ENCODE measurements at regions not wholly inside any gene's neighbourhood (a gene's known extent, or its start where the extent isn't known, plus 50 kb on each side); places are given as distances from the start of the nearest gene placed in this dataset.

DNA sequence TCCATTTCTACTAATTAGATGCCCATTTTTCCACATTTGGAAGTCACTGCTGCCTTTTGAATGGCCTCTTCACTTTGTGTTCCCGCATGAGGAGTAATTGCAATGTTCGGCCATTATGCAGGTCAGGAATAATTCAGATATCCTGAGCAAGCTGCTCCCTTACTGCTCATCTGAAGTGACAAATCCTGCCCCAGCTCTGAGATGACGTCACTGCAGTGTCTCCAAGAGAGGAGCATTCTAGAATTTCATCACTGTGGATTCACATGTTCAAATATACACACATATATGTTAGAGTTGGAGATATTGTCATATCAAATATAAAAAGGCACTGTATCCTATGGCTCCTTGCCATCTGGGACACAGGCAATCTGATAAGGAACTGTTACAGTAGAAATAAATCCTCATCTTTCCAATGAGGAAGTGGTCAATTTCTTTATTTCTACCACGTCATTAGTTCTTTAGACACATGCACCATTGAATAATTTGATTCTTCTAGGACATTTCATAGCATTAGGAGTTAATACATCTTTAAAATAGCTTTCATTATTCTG lies 706.9 kb upstream of the TENM3 start:
- DNase-seq (ENCODE audit: low read depth in 3 of 3): no peak

DNA sequence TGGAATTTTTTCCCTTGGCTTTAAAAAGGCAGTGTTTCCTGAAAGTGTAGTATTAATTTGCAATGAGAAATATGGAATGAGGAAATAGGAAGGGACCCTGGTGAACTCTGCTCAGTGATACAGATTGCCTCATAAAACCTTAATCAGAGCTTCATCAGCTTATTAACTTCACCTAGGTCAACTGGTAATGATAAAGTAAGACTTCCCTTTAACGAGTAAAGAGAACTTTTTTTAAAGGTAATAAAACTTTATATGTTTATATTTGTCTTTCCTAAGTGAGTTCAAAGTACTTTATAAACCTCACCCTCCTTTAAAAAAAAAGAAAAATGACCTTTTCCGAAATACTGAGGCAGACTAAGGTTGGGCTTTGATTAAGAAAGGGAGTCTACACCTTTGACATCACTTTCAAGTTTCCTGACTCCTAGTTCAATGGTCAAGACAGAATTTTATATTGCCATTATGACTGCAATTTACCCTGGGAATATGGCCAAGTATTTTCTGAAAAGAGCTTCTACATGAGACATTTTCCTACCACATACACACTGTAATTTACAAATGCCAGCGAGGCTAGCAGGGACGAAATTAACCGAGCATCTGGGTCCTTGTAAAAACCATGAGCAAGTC lies 706.3 kb upstream of the TENM3 start:
- DNase-seq (ENCODE audit: low read depth in 3 of 3): no peak

DNA sequence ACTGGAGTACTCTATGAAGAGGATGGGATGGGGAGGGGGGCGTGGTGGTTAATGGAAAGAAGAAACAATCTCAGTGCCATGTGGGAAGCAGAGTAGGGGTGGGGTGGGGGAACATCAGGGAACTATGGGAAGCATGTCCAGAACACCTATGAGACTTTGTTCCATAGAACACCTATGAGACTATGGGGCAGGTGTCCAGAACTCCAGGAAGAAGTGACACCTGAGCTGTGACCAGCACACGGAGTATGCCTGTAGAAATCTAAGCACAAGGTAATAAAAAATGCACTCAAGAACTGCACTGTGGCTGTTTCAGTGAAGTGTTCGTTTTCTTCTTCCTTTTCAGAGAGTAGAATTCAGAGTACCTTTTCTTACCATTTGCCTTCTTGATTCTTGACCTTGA lies 704.8 kb upstream of the TENM3 start:
- DNase-seq (ENCODE audit: low read depth in 3 of 3): no peak

DNA sequence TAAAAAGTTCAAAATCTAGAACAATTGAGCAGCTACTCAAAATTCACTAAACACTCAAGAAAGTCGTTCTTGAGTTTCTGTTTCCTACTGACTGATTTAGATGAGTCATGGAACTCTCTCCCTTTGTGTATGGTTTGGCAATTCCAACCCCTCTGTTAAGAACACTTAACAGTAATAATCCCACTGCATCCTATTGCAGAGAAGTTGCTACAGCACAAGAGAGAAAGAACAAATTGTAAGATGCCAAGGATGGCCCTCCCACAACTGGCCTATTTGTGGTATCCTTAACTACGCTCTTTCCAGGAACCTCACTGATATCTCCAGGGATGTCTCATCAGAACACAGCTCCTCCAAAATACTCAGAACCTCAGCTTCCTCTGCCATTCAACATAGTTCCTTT lies 701.8 kb upstream of the TENM3 start:
- no peak for DNase-seq (ENCODE audit: low read depth in 3 of 3)

DNA sequence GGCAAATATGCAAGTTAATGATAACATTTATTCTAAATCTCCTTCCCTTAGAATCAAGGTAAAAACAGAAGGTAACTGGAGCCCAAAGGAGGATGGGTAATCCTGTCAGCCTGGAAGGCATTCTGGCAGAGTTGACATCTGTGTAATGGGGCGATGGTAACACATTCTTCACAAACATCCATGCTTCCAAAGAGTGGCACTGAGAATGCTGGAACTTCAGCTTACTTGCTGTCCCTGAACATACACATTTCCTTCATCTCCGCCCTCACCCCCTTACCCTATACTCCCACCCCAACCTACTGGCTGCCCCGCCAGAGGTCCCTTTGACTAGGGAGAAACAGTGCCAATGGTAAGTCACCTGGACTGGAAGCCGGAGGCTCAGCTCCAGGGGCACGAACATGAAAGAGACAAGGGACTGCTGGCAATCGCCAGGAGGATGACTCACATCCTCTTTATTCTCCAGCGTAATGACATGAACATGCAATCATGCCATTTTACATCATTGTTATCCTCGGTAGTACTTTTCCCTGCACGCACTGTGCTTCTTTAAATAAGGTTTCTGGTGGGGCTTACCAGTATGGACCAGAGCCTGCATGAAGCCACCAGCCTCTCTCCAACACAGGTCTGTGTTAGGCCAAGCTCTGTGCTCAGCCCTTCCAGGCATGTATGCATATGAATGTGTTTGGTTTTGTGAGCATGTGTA lies 694.2 kb upstream of the TENM3 start:
- DNase-seq (ENCODE audit: low read depth in 3 of 3): no peak

DNA sequence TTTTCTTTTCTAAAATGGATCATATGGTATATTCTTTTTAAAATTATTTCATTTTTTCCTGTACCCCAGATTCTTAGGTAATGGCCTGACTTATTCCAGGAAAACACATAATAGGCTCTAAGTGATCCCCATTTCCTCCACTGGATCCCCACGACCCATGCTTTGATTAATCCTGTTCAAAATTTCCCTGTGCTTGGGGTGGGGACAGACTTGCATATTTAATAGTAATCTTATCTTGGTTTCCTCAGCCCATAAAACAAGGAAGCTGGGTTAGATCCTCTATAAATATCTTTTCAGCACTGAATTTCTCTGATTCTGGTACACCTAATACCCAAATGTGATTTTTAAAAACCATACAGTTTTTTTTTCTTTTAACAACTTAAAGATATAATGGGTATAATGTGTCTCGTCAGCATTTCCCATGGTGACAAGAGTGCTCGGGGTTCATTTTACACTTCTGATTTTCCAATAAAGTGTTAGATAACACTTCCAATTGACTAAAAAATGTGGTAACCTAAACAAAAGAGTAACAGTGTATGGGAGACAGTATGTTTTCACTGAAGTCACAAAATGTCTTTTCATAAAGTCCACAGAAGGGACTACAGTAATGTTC lies 693.5 kb upstream of the TENM3 start:
- no peak for DNase-seq (ENCODE audit: low read depth in 3 of 3)

DNA sequence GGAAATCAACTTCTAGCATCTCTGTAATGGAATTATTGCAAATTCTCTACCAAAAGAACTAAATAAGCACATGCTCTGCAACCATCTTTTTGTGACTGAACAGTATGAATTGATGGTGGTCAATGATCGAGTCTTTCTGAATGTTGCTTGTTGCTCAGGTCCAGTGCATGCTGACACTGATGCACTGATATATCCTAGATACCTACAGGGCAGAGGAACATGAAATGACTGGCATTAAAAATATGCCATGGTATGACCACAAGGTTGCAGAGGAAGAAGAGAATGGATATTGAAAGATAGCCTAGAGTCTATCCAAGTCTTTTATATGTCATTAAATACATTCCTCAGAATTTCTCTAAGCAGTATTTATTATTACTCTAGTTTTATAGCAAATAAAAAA lies 692.8 kb upstream of the TENM3 start:
- no peak for DNase-seq (ENCODE audit: low read depth in 3 of 3)

DNA sequence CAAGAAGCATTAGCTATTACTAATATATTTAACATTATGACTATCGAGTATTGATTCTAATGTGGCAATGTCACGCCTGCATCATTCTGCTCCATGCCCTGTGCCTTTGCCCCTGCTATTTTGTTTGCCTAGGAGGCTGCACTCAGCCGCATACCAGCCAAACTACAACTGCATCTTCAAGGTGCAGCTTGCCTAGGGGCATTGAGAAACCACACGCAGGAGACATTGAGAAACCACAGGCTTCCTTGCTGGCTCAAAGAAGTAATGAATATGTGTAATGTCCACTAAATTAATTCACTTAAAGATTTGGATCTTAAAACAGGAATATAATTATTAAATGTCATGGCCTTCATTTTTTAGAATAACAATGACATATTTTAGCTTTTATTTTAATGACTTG lies 683.6 kb upstream of the TENM3 start:
- DNase-seq (ENCODE audit: low read depth in 3 of 3): no peak

DNA sequence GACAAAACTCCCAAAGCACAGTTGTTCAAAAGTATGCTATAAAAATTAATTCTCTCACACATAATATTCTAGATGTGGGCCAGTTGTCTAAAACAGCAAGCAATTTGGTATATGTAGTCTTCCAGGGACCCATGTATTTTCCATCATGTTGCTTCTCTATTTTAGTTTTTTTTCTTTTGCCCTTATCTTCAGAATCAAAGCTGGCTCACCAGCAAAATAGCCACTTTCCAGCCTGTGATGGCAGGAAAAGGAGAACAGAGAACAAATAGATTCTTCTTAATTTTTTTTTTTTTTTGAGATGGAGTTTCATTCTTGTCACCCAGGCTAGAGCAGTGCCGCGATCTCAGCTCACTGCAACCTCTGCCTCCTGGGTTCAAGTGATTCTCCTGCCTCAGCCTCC lies 680.8 kb upstream of the TENM3 start:
- no peak for DNase-seq (ENCODE audit: low read depth in 3 of 3)

DNA sequence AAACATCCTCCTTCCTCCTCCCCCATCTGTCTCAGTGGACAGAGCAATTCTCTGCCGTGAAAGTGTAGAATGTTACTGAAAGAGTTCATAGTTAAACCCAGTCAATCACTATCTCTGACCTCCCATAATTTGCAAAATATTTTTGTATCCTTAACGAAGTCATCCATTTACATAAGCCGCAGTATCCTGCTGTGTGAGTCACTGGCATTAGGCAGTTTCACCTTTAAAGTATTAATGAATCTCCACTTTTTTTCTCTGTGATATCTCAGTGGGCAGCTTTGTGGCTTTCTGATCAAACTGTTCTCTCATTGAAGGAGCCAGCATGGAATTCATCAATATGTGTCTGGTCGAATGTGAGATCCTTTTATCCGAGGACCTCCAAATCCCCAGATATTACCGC lies 678.6 kb upstream of the TENM3 start:
- DNase-seq (ENCODE audit: low read depth in 3 of 3): no peak

DNA sequence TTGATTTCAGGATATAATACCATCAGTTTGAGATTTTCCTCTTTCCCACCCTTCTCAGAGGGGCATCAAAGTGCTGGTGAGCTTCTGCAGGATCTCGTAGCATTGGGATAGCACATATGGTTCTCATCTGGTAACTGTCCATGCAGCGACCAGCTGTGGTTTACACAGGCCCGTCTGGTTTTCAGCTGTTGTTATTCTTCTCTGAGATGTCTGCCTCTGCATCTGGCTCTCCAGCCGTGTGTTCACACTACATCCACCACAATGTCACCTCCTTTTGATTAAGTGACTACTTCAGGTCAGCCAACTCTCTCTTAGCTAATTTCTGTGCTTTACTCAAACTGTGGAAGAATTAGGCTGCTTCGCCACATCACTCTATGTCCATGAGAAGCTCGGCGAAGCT lies 676.7 kb upstream of the TENM3 start:
- no peak for DNase-seq (ENCODE audit: low read depth in 3 of 3)

DNA sequence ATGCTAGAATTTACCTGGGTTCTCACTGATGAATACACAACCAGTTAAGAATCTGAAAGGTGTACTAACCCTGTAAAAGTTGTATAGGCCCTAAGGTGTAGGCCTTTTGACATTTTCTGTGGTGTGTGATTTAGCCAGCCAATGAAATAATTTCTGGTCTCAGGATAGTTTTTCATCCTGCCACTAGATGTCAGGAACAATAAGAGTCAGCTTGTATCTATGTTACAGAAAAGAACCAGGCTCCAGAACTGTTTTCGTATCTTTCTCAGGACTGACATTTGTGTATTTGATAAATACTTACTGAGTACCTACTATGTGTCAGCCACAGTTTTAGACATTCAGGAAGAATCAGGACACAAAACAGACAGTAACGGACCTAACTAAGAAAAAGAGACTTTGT lies 673.6 kb upstream of the TENM3 start:
- no peak for DNase-seq (ENCODE audit: low read depth in 3 of 3)

DNA sequence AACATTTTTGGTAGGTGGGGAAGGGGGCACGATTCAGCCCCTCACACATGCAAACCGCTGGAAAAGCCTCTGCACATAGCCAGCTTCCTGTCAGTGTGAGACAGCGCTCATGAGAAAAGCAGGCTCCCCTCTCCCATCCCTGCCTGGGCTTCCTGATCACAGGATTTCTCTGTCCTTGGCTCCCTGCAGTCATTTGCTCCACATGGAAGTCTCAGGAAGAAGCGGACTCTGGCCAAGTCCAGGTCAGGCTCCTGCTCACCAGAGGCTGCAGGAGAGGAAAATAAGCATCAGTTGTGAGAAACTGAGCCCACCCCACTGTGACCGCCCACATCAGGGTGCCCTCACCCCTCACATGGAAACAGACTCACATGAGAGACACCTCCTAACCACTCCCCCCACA lies 664.3 kb upstream of the TENM3 start:
- no peak for DNase-seq (ENCODE audit: low read depth in 3 of 3)

DNA sequence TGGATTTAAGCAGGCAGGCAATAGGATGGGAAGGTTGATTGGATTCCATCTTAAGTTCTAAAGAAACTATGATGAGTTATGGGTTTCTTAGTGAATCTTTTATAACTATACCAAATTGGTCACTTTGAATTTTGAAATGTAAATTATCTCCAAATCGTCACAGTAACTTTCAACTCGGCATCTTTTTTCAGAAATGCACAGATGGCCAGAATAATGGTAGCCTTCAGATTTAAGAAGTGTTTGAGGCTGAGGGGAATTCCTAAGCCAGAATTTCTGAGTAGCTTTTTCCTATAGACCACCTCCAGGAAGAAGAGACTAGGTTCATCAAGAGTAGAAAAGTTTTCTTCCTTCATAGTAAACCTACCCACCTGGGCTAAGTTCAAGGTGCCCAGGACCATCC lies 663.7 kb upstream of the TENM3 start:
- no peak for DNase-seq (ENCODE audit: low read depth in 3 of 3)

DNA sequence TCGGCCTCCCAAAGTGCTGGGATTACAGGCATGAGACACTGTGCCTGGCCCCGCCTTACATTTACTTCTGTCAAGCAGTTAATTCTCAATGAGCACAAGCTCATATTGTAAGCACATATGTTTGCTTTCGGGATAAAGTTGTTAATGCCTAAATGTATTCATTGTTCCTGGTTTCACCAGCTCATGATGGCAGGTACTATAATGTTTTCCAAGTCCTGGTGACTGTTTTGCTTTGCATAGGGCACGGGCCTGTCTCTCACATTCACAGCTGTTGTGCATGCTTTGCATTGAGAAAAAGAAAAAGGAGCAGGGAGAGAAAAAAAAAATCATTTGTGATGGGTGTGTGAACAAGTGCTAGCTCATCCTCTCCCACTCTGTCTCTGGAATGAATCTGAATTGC lies 661.2 kb upstream of the TENM3 start:
- DNase-seq (ENCODE audit: low read depth in 3 of 3): no peak

DNA sequence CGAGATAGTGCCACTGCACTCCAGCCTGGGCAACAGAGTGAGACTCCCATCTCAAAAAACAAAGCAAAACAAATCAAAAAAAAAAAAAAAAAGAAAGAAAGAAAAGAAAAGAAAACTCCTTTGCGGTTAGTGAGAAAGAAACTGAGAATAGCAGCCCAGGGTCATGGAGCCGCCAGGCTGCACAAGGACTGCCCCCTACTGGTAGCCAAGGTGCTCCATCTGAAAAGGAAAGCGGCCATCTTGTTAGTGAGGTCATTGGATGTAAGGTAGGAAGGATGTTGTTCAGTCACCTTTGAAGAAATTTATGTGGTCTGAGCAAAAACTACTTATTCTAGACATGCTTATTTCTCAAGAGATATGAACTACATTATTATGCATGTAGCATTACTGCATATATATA lies 660.6 kb upstream of the TENM3 start:
- no peak for DNase-seq (ENCODE audit: low read depth in 3 of 3)

DNA sequence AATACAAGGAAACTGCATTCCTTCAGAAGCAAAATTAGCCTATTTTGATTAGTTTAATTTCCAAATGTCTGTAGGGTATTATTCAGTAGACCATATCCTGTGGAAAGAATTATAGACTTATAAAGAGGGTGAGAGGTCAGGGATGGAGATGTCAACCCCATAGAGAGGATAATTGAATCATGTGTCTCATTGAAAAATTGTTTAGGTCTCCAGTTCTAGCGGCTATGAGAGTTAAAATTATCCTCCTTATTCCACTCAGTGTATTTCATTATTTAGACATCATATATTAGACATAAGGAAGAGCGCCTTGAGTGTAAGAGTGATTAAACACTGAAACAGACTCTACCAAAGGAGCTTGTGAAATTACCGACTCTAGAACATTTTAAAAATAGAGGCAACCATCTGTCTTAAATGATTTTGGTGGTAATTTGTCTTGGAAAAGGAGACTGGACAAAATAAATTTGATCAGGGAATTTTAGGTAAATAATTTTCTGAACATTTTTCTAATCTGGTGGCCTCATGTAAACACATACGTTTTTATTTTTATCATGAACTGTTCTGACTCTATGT lies 654.4 kb upstream of the TENM3 start:
- DNase-seq (ENCODE audit: low read depth in 3 of 3): no peak

DNA sequence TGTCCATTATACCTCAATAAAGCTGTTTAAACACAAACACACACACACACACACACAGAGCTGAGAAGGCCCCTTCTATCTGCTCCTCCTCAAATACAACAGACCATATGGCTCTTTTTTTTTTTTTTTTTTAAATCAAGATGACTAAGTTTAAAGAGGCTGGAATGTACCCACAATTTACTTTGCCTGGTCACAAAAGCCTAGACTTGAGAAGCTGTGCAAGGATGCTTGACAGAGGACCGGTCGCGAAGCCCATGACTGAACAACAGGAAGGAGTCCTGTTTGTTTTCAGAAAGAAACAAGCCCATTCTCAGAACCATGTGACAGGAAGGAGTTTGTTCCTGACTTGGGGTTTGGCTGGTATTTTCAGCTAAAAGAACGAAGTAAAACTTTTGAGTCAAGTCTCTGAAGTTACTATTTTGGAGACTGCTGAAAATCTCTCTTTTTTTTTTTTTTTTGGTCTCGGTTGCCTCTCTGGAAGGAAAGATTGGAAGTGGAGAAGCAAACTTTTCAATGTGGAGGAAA lies 650.9 kb upstream of the TENM3 start:
- DNase-seq (ENCODE audit: low read depth in 3 of 3): no peak

DNA sequence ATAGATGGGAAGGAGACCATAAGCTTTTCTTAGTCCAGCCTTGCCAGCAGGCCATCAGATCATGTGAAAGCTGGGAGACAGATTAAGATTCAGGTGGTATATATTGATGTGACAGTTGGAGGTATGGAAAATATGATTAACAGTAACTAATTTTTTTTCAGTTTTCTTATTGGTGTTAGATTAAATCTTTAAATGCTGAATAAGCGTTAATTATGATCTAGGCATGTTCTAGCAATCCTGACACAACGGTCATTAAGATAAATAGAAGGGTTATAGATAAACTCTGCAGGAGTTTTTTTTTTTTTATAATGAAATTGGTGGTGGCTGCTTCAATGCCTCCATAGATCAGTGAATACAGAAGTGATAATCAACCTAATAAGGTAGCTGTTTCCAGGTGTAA lies 649.5 kb upstream of the TENM3 start:
- DNase-seq (ENCODE audit: low read depth in 3 of 3): no peak

DNA sequence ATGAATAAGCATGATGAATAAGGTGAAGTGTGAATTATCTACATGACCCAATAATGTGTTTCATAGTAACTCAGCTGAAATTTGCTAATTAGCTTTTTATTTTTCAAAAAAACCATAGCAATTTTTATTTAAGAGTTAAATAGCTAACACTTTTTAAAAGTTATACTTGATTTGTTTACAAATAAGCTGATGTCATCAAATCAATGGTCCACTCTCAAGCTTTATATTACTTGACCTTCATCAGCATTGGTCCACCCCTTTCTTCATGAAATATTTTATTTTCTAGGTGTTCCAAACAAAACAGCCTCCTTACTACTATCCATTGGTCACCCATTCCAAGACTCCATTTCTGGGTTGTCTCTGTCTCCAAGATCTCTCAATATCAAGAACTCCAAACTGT lies 649.0 kb upstream of the TENM3 start:
- no peak for DNase-seq (ENCODE audit: low read depth in 3 of 3)

DNA sequence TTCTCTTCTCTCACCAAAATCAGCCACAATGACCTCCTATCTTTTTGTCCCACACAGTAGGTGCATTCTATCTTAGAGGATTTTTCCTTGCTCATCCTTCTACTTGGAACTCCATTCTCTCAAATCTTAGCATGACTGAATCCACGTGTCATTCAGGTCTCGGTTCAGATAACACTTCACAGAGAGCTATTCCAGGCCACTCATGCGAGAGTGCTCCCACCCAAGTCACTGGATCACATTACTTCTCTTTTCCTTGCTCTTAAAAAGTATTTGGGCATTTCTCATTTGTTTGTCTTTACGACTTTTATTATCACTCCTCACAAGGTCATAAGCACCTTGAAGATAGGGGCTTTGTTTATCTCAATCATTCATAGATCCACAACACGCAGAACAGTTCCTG lies 647.5 kb upstream of the TENM3 start:
- no peak for DNase-seq (ENCODE audit: low read depth in 3 of 3)

DNA sequence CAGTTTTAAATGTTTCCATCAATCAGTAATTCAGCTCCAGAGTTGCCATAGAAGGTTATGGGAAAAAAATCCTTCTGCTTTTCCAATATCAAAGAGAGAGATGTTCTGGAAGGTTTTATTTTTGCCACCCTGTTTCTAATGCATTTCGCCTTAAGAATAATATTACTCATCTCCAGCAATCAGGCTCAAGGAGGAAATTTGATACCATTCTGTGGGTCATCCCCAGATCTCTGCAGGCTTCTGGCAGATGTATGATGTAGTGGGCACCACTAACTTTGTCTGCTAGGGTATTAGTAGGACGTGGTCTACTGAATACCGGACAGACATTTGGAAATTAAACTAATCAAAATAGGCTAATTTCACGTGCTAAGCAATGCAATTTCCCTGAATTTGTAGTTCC lies 645.4 kb upstream of the TENM3 start:
- DNase-seq (ENCODE audit: low read depth in 3 of 3): no peak

DNA sequence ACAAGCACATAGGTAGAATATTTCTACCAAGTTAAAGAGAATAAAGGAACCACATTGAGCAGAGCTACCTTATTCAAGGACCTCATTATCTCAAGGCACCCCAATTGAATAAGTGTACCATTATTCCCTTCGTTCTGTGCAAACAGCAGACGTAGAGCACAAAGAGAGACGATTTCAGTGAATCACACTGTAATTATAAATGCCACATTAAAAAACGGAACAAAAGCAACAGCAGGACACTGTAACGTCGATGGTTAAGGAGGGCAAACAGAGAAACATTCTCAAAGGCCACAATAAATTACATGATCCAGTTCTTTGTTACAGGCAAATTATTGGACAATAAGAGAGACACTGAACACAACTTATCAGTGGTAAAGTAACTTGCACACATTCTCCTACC lies 644.1 kb upstream of the TENM3 start:
- no peak for DNase-seq (ENCODE audit: low read depth in 3 of 3)
